Rectal smooth muscle tissue (tissue), 1 donor: ENCODE measurements at regions not wholly inside any gene's neighbourhood (a gene's known extent, or its start where the extent isn't known, plus 50 kb on each side); places are given as distances from the start of the nearest gene placed in this dataset.
"Not testable (repeated sequence)": the region's sequence is repeated elsewhere in the genome, so short reads cannot be mapped to it uniquely, and the experiment has no call there.

Experiments
- H3K27ac ChIP-seq: one replicate; pipeline ENCODE4 v1.7.0; 2013; ENCODE audit warnings: low read depth, low read length, inconsistent platforms
- H3K27me3 ChIP-seq: one replicate; pipeline ENCODE4 v1.7.0; 2013; ENCODE audit warnings: low read length; ENCODE audit not compliant: control insufficient read depth, insufficient read depth
- H3K36me3 ChIP-seq: one replicate; pipeline ENCODE4 v1.7.0; 2013; ENCODE audit warnings: low read length; ENCODE audit not compliant: control insufficient read depth, insufficient read depth
- H3K4me1 ChIP-seq: one replicate; pipeline ENCODE4 v1.7.0; 2013; ENCODE audit warnings: low read length; ENCODE audit not compliant: control insufficient read depth, insufficient read depth
- H3K4me3 ChIP-seq: one replicate; pipeline ENCODE4 v1.7.0; 2013; ENCODE audit warnings: low read length
- H3K9ac ChIP-seq: one replicate; pipeline ENCODE4 v1.7.0; 2013; ENCODE audit warnings: low read length

- Histone ChIP-seq H3K27me3 (no peaks in the 10 kb centered on the region), H3K9ac (no peak overlapping the region), H3K36me3 (no peaks in the 10 kb centered on the region), H3K4me1 (no peaks in the 10 kb centered on the region), H3K4me3 (no peak overlapping the region), H3K27ac (no peak overlapping the region)
Measured at GRCh38 chr1:172781513-172782140, 122.7 kb downstream of the FASLG start.

GRCh38 chr1:172789840-172790239, 130.9 kb downstream of the FASLG start:
- no peaks in the 10 kb centered on the region for H3K4me1 ChIP-seq

GRCh38 chr1:172790245-172790644, 131.3 kb downstream of the FASLG start:
- Histone ChIP-seq H3K4me3 (no peak overlapping the region), H3K27me3 (no peaks in the 10 kb centered on the region), H3K9ac (no peak overlapping the region), H3K27ac (no peak overlapping the region), H3K36me3 (no peaks in the 10 kb centered on the region), H3K4me1 (no peaks in the 10 kb centered on the region)

More at GRCh38 chr1:172789840-172790239, 130.9 kb downstream of the FASLG start:
- Histone ChIP-seq H3K27ac (no peak overlapping the region), H3K36me3 (no peaks in the 10 kb centered on the region), H3K4me3 (no peak overlapping the region), H3K9ac (no peak overlapping the region), H3K27me3 (no peaks in the 10 kb centered on the region)

- H3K4me3 ChIP-seq = no peak overlapping the region
- H3K9ac ChIP-seq = no peak overlapping the region
- no peaks in the 10 kb centered on the region for H3K27me3 ChIP-seq
- H3K4me1 ChIP-seq = no peaks in the 10 kb centered on the region
- no peaks in the 10 kb centered on the region for H3K36me3 ChIP-seq
- H3K27ac ChIP-seq = no peak overlapping the region
Measured at GRCh38 chr1:172793823-172794222, 134.9 kb downstream of the FASLG start.

GRCh38 chr1:172795741-172796140, 136.8 kb downstream of the FASLG start:
- Histone ChIP-seq H3K27ac (no peak overlapping the region), H3K27me3 (no peaks in the 10 kb centered on the region), H3K4me3 (no peak overlapping the region), H3K36me3 (no peaks in the 10 kb centered on the region), H3K4me1 (no peaks in the 10 kb centered on the region), H3K9ac (no peak overlapping the region)

- not testable (repeated sequence) for H3K9ac ChIP-seq, H3K27ac ChIP-seq, H3K27me3 ChIP-seq, H3K4me3 ChIP-seq, H3K36me3 ChIP-seq, H3K4me1 ChIP-seq
Measured at GRCh38 chr1:172799804-172800203, 140.9 kb downstream of the FASLG start.

GRCh38 chr1:172801771-172802322, 142.9 kb downstream of the FASLG start:
- no peaks in the 10 kb centered on the region for H3K36me3 ChIP-seq
- no peaks in the 10 kb centered on the region for H3K4me1 ChIP-seq
- no peak overlapping the region for H3K9ac ChIP-seq
- H3K4me3 ChIP-seq = no peak overlapping the region
- H3K27me3 ChIP-seq = no peaks in the 10 kb centered on the region
- no peak overlapping the region for H3K27ac ChIP-seq

- no peaks in the 10 kb centered on the region for H3K4me1 ChIP-seq
- H3K36me3 ChIP-seq = no peaks in the 10 kb centered on the region
- H3K9ac ChIP-seq = no peak overlapping the region
- no peak overlapping the region for H3K27ac ChIP-seq
- H3K4me3 ChIP-seq = no peak overlapping the region
- H3K27me3 ChIP-seq = no peaks in the 10 kb centered on the region
Measured at GRCh38 chr1:172809750-172810149, 150.8 kb downstream of the FASLG start.

- Histone ChIP-seq H3K27ac (no peak overlapping the region), H3K36me3 (no peaks in the 10 kb centered on the region), H3K4me1 (no peaks in the 10 kb centered on the region), H3K27me3 (no peaks in the 10 kb centered on the region), H3K4me3 (no peak overlapping the region), H3K9ac (no peak overlapping the region)
Measured at GRCh38 chr1:172810480-172811175, 151.7 kb downstream of the FASLG start.

GRCh38 chr1:172811694-172812093, 152.8 kb downstream of the FASLG start:
- H3K27me3 ChIP-seq = no peaks in the 10 kb centered on the region
- H3K4me3 ChIP-seq = no peak overlapping the region
- H3K36me3 ChIP-seq = no peaks in the 10 kb centered on the region
- H3K27ac ChIP-seq = no peak overlapping the region
- no peak overlapping the region for H3K9ac ChIP-seq
- H3K4me1 ChIP-seq = no peaks in the 10 kb centered on the region

GRCh38 chr1:172812118-172812517, 153.2 kb downstream of the FASLG start:
- H3K27me3 ChIP-seq = no peaks in the 10 kb centered on the region
- H3K27ac ChIP-seq = no peak overlapping the region
- no peak overlapping the region for H3K4me3 ChIP-seq
- H3K36me3 ChIP-seq = no peaks in the 10 kb centered on the region
- H3K9ac ChIP-seq = no peak overlapping the region
- no peaks in the 10 kb centered on the region for H3K4me1 ChIP-seq

- Histone ChIP-seq H3K9ac (no peak overlapping the region), H3K27me3 (no peaks in the 10 kb centered on the region), H3K27ac (no peak overlapping the region), H3K4me1 (no peaks in the 10 kb centered on the region), H3K4me3 (no peak overlapping the region), H3K36me3 (no peaks in the 10 kb centered on the region)
Measured at GRCh38 chr1:172813330-172813729, 154.4 kb downstream of the FASLG start.

- Histone ChIP-seq H3K27me3 (no peaks in the 10 kb centered on the region), H3K9ac (no peak overlapping the region), H3K36me3 (no peaks in the 10 kb centered on the region), H3K4me1 (no peaks in the 10 kb centered on the region), H3K4me3 (no peak overlapping the region), H3K27ac (no peak overlapping the region)
Measured at GRCh38 chr1:172814428-172814827, 155.5 kb downstream of the FASLG start.
